K562 (cell line): ENCODE measurements at regions not wholly inside any gene's neighbourhood (a gene's known extent, or its start where the extent isn't known, plus 50 kb on each side); places are given as distances from the start of the nearest gene placed in this dataset.
A peak's percentile ranks its signal among the peaks of the same experiment; 100 is the strongest.

Experiments used
- ELF1 ChIP-seq: fragments of 200-800 bp; sonication (Bioruptor generic); IDR thresholded peaks from 2 replicates; pipeline ENCODE4 v1.6.1; 2016; ENCODE audit warnings: missing genetic modification characterization, missing compliant biosample characterization
- MIER1 ChIP-seq: fragments of 450-650 bp; IDR thresholded peaks from 2 replicates; pipeline ENCODE4 v1.6.1; 2016; ENCODE audit warnings: antibody characterized with exemption, mild to moderate bottlenecking, low read depth
- MLLT1 ChIP-seq, 2 experiments: fragments of 450-650 bp; IDR thresholded peaks; 2 replicates each; pipeline ENCODE4 v1.6.1; 2016
- NCOR1 ChIP-seq: fragments of 450-650 bp; IDR thresholded peaks from 2 replicates; pipeline ENCODE4 v1.6.1; 2016; ENCODE audit warnings: mild to moderate bottlenecking, moderate library complexity
- RB1 ChIP-seq: fragments of 450-650 bp; IDR thresholded peaks from 2 replicates; pipeline ENCODE4 v1.6.1; 2017; ENCODE audit warnings: low read depth, mild to moderate bottlenecking
- SMARCC2 ChIP-seq: fragments of 450-650 bp; IDR thresholded peaks from 2 replicates; pipeline ENCODE4 v1.6.1; 2017; ENCODE audit warnings: antibody characterized with exemption, moderate library complexity, mild to moderate bottlenecking, low read depth
- SP1 ChIP-seq: sonication (generic); formaldehyde crosslinking; IDR thresholded peaks from 2 replicates; pipeline ENCODE4 v1.8.1; 2022; ENCODE audit warnings: mild to moderate bottlenecking, missing genetic modification reagents
- YY1 ChIP-seq, 3 experiments: IDR thresholded peaks; 2 replicates each; pipeline ENCODE4 v1.6.1; 2011; ENCODE audit warnings: low read length in 2 of 3, mild to moderate bottlenecking in 2 of 3, moderate library complexity in 2 of 3, borderline replicate concordance in 1 of 3, control low read depth in 1 of 3, low read depth in 1 of 3; ENCODE audit not compliant: insufficient read depth in 3 of 3, insufficient replicate concordance in 2 of 3, control insufficient read depth in 1 of 3, insufficient read length in 1 of 3; ENCODE audit errors: extremely low read depth in 1 of 3
- ZNF239 ChIP-seq: fragments of 250-450 bp; sonication (Bioruptor Pico); IDR thresholded peaks from 2 replicates; pipeline ENCODE4 v1.4.0; 2020; ENCODE audit warnings: mild to moderate bottlenecking
- ZNF586 ChIP-seq: fragments of 450-650 bp; formaldehyde crosslinking; conservative IDR thresholded peaks from 2 replicates; pipeline ENCODE4 v1.4.0; 2020; ENCODE audit warnings: mild to moderate bottlenecking, moderate library complexity
- ZNF764 ChIP-seq: fragments of 250-450 bp; sonication (Bioruptor Pico); IDR thresholded peaks from 2 replicates; pipeline ENCODE4 v1.4.0; 2020; ENCODE audit warnings: low read depth, mild to moderate bottlenecking, moderate library complexity
- TF ChIP-seq, protein P1 (sequence below): fragments of 450-650 bp; IDR thresholded peaks from 2 replicates; pipeline ENCODE4 v1.6.1; 2016; ENCODE audit warnings: low read depth
- TF ChIP-seq, protein P2 (sequence below): fragments of 450-650 bp; IDR thresholded peaks from 2 replicates; pipeline ENCODE4 v1.7.1; 2018; ENCODE audit warnings: mild to moderate bottlenecking, low read depth; ENCODE audit not compliant: partially characterized antibody
- TF ChIP-seq, protein P3 (sequence below): sonication (generic); formaldehyde crosslinking; IDR thresholded peaks from 2 replicates; pipeline ENCODE4 v1.8.1; 2023; ENCODE audit warnings: mild to moderate bottlenecking, missing genetic modification reagents

DNA sequence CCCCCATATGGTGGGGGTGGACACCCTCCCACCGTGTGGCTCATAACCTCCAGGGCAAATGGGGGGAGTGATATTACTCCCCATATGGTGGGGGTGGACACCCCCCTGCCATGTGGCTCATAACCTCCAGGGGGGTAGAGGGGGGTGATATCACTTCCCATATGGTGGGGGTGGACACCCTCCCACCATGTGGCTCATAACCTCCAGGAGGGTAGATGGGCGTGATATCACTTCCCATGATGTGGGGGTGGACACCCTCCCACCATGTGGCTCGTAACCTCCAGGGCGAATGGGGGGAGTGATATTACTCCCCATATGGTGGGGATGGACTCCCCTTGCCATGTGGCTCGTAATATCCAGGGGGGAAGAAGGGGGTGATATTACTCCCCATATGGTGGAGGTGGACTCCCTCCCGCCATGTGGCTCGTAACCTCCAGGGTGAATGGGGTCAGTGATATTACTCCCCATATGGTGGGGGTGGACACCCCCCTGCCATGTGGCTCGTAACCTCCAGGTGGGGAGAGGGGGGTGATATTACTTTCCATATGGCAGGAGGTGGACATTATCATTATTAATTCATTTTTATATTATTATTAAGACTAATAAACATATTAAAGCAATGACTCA is 51.2 kb upstream of the OXA1L start (continued):
- TF ChIP-seq ELF1 (tag) (no peak), MIER1 (no peak), ZNF586 (no peak), ZNF764 (CRISPR knock-in tag) (no peak), YY1 (IDR thresholded peaks at IDR 0.05; ENCODE audit: borderline replicate concordance in 1 of 3, control insufficient read depth in 1 of 3, extremely low read depth in 1 of 3, insufficient read depth in 3 of 3, insufficient read length in 1 of 3, insufficient replicate concordance in 2 of 3, low read depth in 1 of 3, low read length in 2 of 3) (no peak), RB1 (no peak), ZNF239 (CRISPR knock-in tag) (no peak), NCOR1 (peak; percentile 68), SMARCC2 (no peak), SP1 (CRISPR knock-in tag) (no peak), MLLT1 (IDR thresholded peaks at IDR 0.05) (no peak)
- TF ChIP-seq, protein P1, sequence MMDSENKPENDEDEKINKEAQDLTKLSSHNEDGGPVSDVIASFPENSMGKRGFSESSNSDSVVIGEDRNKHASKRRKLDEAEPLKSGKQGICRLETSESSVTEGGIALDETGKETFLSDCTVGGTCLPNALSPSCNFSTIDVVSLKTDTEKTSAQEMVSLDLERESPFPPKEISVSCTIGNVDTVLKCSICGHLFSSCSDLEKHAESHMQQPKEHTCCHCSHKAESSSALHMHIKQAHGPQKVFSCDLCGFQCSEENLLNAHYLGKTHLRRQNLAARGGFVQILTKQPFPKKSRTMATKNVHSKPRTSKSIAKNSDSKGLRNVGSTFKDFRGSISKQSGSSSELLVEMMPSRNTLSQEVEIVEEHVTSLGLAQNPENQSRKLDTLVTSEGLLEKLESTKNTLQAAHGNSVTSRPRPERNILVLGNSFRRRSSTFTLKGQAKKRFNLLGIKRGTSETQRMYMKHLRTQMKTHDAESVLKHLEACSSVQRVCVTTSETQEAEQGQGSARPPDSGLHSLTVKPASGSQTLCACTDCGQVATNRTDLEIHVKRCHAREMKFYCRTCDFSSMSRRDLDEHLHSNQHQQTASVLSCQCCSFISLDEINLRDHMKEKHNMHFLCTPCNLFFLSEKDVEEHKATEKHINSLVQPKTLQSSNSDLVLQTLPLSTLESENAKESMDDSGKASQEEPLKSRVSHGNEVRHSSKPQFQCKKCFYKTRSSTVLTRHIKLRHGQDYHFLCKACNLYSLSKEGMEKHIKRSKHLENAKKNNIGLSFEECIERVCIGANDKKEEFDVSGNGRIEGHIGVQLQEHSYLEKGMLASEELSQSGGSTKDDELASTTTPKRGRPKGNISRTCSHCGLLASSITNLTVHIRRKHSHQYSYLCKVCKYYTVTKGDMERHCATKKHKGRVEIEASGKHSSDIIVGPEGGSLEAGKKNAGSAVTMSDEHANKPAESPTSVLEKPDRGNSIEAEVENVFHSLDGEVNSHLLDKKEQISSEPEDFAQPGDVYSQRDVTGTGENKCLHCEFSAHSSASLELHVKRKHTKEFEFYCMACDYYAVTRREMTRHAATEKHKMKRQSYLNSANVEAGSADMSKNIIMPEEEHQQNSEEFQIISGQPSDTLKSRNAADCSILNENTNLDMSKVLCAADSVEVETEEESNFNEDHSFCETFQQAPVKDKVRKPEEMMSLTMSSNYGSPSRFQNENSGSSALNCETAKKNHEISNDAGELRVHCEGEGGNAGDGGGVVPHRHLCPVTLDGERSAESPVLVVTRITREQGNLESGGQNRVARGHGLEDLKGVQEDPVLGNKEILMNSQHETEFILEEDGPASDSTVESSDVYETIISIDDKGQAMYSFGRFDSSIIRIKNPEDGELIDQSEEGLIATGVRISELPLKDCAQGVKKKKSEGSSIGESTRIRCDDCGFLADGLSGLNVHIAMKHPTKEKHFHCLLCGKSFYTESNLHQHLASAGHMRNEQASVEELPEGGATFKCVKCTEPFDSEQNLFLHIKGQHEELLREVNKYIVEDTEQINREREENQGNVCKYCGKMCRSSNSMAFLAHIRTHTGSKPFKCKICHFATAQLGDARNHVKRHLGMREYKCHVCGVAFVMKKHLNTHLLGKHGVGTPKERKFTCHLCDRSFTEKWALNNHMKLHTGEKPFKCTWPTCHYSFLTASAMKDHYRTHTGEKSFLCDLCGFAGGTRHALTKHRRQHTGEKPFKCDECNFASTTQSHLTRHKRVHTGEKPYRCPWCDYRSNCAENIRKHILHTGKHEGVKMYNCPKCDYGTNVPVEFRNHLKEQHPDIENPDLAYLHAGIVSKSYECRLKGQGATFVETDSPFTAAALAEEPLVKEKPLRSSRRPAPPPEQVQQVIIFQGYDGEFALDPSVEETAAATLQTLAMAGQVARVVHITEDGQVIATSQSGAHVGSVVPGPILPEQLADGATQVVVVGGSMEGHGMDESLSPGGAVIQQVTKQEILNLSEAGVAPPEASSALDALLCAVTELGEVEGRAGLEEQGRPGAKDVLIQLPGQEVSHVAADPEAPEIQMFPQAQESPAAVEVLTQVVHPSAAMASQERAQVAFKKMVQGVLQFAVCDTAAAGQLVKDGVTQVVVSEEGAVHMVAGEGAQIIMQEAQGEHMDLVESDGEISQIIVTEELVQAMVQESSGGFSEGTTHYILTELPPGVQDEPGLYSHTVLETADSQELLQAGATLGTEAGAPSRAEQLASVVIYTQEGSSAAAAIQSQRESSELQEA = no peak
- TF ChIP-seq, protein P2, sequence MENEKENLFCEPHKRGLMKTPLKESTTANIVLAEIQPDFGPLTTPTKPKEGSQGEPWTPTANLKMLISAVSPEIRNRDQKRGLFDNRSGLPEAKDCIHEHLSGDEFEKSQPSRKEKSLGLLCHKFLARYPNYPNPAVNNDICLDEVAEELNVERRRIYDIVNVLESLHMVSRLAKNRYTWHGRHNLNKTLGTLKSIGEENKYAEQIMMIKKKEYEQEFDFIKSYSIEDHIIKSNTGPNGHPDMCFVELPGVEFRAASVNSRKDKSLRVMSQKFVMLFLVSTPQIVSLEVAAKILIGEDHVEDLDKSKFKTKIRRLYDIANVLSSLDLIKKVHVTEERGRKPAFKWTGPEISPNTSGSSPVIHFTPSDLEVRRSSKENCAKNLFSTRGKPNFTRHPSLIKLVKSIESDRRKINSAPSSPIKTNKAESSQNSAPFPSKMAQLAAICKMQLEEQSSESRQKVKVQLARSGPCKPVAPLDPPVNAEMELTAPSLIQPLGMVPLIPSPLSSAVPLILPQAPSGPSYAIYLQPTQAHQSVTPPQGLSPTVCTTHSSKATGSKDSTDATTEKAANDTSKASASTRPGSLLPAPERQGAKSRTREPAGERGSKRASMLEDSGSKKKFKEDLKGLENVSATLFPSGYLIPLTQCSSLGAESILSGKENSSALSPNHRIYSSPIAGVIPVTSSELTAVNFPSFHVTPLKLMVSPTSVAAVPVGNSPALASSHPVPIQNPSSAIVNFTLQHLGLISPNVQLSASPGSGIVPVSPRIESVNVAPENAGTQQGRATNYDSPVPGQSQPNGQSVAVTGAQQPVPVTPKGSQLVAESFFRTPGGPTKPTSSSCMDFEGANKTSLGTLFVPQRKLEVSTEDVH = no peak
- TF ChIP-seq, protein P3, sequence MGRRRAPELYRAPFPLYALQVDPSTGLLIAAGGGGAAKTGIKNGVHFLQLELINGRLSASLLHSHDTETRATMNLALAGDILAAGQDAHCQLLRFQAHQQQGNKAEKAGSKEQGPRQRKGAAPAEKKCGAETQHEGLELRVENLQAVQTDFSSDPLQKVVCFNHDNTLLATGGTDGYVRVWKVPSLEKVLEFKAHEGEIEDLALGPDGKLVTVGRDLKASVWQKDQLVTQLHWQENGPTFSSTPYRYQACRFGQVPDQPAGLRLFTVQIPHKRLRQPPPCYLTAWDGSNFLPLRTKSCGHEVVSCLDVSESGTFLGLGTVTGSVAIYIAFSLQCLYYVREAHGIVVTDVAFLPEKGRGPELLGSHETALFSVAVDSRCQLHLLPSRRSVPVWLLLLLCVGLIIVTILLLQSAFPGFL (CRISPR knock-in tag) = no peak
